ENCODE measurements at regions not wholly inside any gene's neighbourhood (a gene's known extent, or its start where the extent isn't known, plus 50 kb on each side); places are given as distances from the start of the nearest gene placed in this dataset.

- WGBS (ENCODE audit: extremely low coverage, insufficient read length, low lambda C conversion rate) = no CpG with 5 or more reads among the region's 9 CpGs
- H2AFZ ChIP-seq (ENCODE audit: low read length) = no peak overlapping the region
Measured at GRCh38 chr21:40924641-40925040, 77.7 kb upstream of the DSCAM start.

More at GRCh38 chr21:40924641-40925040, 77.7 kb upstream of the DSCAM start:
- Histone ChIP-seq H2BK20ac (ENCODE audit: low read depth, low read length, poor library complexity, severe bottlenecking) (no peak overlapping the region), H3T11ph (ENCODE audit: low read length) (no peak overlapping the region), H2AK5ac (ENCODE audit: insufficient read length, low read length) (no peak overlapping the region), H3K9me3 (ENCODE audit: control insufficient read depth, low read depth, low read length) (no peaks in the 10 kb centered on the region), H3K27ac (ENCODE audit: insufficient read length, low read depth, low read length) (no peak overlapping the region), H3K14ac (ENCODE audit: insufficient read depth, low read length) (no peak overlapping the region; the same call in 1 of the 2 replicates), H3K23ac (ENCODE audit: insufficient read length, low read depth, low read length) (no peak overlapping the region), H4K91ac (ENCODE audit: insufficient read length, low read depth, low read length) (no peak overlapping the region), H3K4me2 (ENCODE audit: insufficient read depth, insufficient read length, low read length) (no peak overlapping the region), H2BK15ac (ENCODE audit: low read depth, low read length) (no peak overlapping the region), H3K18ac (ENCODE audit: insufficient read length, low read depth, low read length) (no peak overlapping the region), H4K8ac (replicated peaks; ENCODE audit: insufficient read length, low read depth, low read length) (no peak overlapping the region), H3K23me2 (ENCODE audit: insufficient read length, low read depth, low read length, poor library complexity, severe bottlenecking) (no peaks in the 10 kb centered on the region), H2BK120ac (ENCODE audit: low read depth, low read length, poor library complexity, severe bottlenecking) (no peak overlapping the region), H2BK5ac (ENCODE audit: insufficient read length, low read length) (no peak overlapping the region), H3K27me3 (ENCODE audit: insufficient read depth, low read length) (no peaks in the 10 kb centered on the region), H3K79me1 (ENCODE audit: insufficient read depth, low read depth, low read length, poor library complexity, severe bottlenecking) (no peaks in the 10 kb centered on the region), H3K79me2 (ENCODE audit: insufficient read depth, low read length) (no peaks in the 10 kb centered on the region), H4K20me1 (ENCODE audit: control insufficient read depth, insufficient read depth, insufficient read length) (no peaks in the 10 kb centered on the region), H3K4ac (ENCODE audit: low read depth, low read length) (no peak overlapping the region), H4K5ac (ENCODE audit: insufficient read length, low read depth, low read length) (no peak overlapping the region), H3K9ac (ENCODE audit: extremely low read depth, insufficient read length, low read length) (no peak overlapping the region), H3K56ac (ENCODE audit: insufficient read length, low read depth, low read length) (no peak overlapping the region), H2BK12ac (ENCODE audit: insufficient read length, low read depth, low read length) (no peak overlapping the region), H3K4me1 (ENCODE audit: insufficient read depth, low read length) (peaks cover 9% of the 10 kb centered on the region; the same call in 1 of the 2 replicates)
- peaks cover 24% of the 10 kb centered on the region in 2 experiments for H3K4me1 Mint-ChIP-seq
- H3K27ac Mint-ChIP-seq = peak overlapping the region in 1 of 3 experiments; percentile 22; a peak in 1 of 7 replicates
- H3K9me3 Mint-ChIP-seq = peaks cover 16 to 23% of the 10 kb centered on the region in 2 experiments
- no peak overlapping the region for H3K4me3 Mint-ChIP-seq
- H3K36me3 Mint-ChIP-seq (ENCODE audit: insufficient read depth in 1 of 3, low read depth in 3 of 3) = peaks cover 6 to 17% (median 14%) of the 10 kb centered on the region in 3 experiments
- TF ChIP-seq CTCF (conservative IDR thresholded peaks at IDR 0.05) = no peak
- no peaks in the 10 kb centered on the region for H3K27me3 Mint-ChIP-seq (ENCODE audit: low read depth)
- DNase-seq = no peak

Data from H9 (cell line).